Psoas muscle (tissue), 7 donors: ENCODE measurements at regions not wholly inside any gene's neighbourhood (a gene's known extent, or its start where the extent isn't known, plus 50 kb on each side); places are given as distances from the start of the nearest gene placed in this dataset.

Source experiments
- ATAC-seq, 4 donors: fragments of 200-7000 bp; cut with Tn5 transposase; one replicate each; pipeline ENCODE4 v1.9.1; 2020; ENCODE audit warnings: moderate library complexity in 3 of 4, mild to moderate bottlenecking in 2 of 4
- DNase-seq, 2 donors: peaks; one replicate each; pipeline ENCODE4 v3.0.0-alpha.2; 2020
- H3K27ac ChIP-seq: fragments of 200-600 bp; one replicate; pipeline ENCODE4 v1.8.0; 2022
- H3K27me3 ChIP-seq, 3 donors: fragments of 200-600 bp in 1 of 3; one replicate each; pipeline versions ENCODE4 v1.6.1 to v1.8.0; 2013 to 2022; ENCODE audit warnings: low read length in 2 of 3, mild to moderate bottlenecking in 2 of 3, moderate library complexity in 1 of 3; ENCODE audit not compliant: insufficient read depth in 3 of 3
- H3K36me3 ChIP-seq, 2 donors: fragments of 200-600 bp in 1 of 2; one replicate each; pipeline versions ENCODE4 v1.6.1 to v1.8.0; 2013 to 2022; ENCODE audit warnings: low read depth in 1 of 2, mild to moderate bottlenecking in 1 of 2, moderate library complexity in 1 of 2; ENCODE audit not compliant: insufficient read depth in 1 of 2
- H3K4me1 ChIP-seq: fragments of 200-600 bp; one replicate; pipeline ENCODE4 v1.8.0; 2022
- H3K4me3 ChIP-seq: fragments of 200-600 bp; one replicate; pipeline ENCODE4 v1.8.0; 2022; ENCODE audit warnings: mild to moderate bottlenecking
- H3K9me3 ChIP-seq: fragments of 200-600 bp; one replicate; pipeline ENCODE4 v1.8.0; 2022
- CTCF ChIP-seq: fragments of 200-600 bp; IDR thresholded peaks from one replicate; pipeline ENCODE4 v1.8.0; 2022; ENCODE audit warnings: antibody characterized with exemption
- WGBS, 3 donors: extraction: QIAGEN DNeasy Blood & Tissue Kit; methylation state at CpG; one replicate each; pipeline versions ENCODE4 v1.1.6 to v1.1.7; 2013; 5-methylcytosine and 5-hydroxymethylcytosine counted together
- intact Hi-C, 2 donors: fragments of 100-400 bp; cut with DNase I; formaldehyde crosslinking; loops; one replicate each; pipeline versions ENCODE4 v1.11.0 to v1.14.2; 2022
- donor health status: healthy with polysubstance abuse.
- donor health status: DM: no; HTN: no; CAD: no; lungs with moderate emphysema.
- donor health status: Bipolar disorder and iron deficiency.
- donor health status: healthy.
- donor health status: DM: yes; HTN: yes; CAD: no.
- donor health status: DM: no; HTN: no; CAD: no.
- donor health status: DM: yes; HTN: yes; CAD: no.

GRCh38 chr16:86052115-86052670 lies 153.2 kb downstream of the IRF8 start:
- no peaks in the 10 kb centered on the region for H3K9me3 ChIP-seq
- intact Hi-C loops: no loop called here
- ATAC-seq: no peak
- no peak for TF ChIP-seq CTCF
- WGBS, 3 donors: 67 to 71% (median 67%) methylated on average over 15 of the region's 15 CpGs
- H3K4me3 ChIP-seq: no peak overlapping the region
- no peaks in the 10 kb centered on the region for H3K36me3 ChIP-seq
- no peak overlapping the region for H3K27ac ChIP-seq
- H3K27me3 ChIP-seq: peaks cover 0 to 49% (median 14%) of the 10 kb centered on the region in 3 donors
- DNase-seq: no peak
- no peaks in the 10 kb centered on the region for H3K4me1 ChIP-seq

- Histone ChIP-seq H3K27me3 (peaks cover 0 to 42% (median 14%) of the 10 kb centered on the region in 3 donors), H3K4me3 (no peak overlapping the region), H3K4me1 (no peaks in the 10 kb centered on the region), H3K9me3 (no peaks in the 10 kb centered on the region), H3K27ac (no peak overlapping the region), H3K36me3 (no peaks in the 10 kb centered on the region)
- TF ChIP-seq CTCF: no peak
- ATAC-seq (no peak), DNase-seq (no peak)
- intact Hi-C loops: no loop called here
- WGBS, 3 donors: 58 to 61% (median 59%) methylated on average over 6 of the region's 6 CpGs
These were observed 154.0 kb downstream of the IRF8 start for GRCh38 chr16:86052926-86053325.

- intact Hi-C loops: no loop called here
- Histone ChIP-seq H3K4me3 (no peak overlapping the region), H3K27me3 (peaks cover 0 to 2% (median 0%) of the 10 kb centered on the region in 3 donors), H3K27ac (no peak overlapping the region), H3K9me3 (no peaks in the 10 kb centered on the region), H3K4me1 (no peaks in the 10 kb centered on the region), H3K36me3 (no peaks in the 10 kb centered on the region)
- TF ChIP-seq CTCF: no peak
- peak; percentile 51 to 73 for DNase-seq
- WGBS, 3 donors: 21 to 32% (median 25%) methylated on average over 15 of the region's 15 CpGs
- ATAC-seq: no peak
These were observed 160.6 kb downstream of the IRF8 start for GRCh38 chr16:86059253-86060171.

- DNase-seq: no peak
- H3K27me3 ChIP-seq: peaks cover 0 to 2% (median 0%) of the 10 kb centered on the region in 3 donors
- TF ChIP-seq CTCF: no peak
- H3K4me1 ChIP-seq: no peaks in the 10 kb centered on the region
- H3K4me3 ChIP-seq: no peak overlapping the region
- no peaks in the 10 kb centered on the region for H3K9me3 ChIP-seq
- intact Hi-C loops: no loop called here
- peak overlapping the region; percentile 2 for H3K27ac ChIP-seq
- H3K36me3 ChIP-seq: no peaks in the 10 kb centered on the region
- ATAC-seq: no peak
- WGBS, 3 donors: 68 to 73% (median 70%) methylated on average over 28 of the region's 28 CpGs
These were observed 161.7 kb downstream of the IRF8 start for GRCh38 chr16:86060381-86061317.
